ENCODE measurements at regions not wholly inside any gene's neighbourhood (a gene's known extent, or its start where the extent isn't known, plus 50 kb on each side); places are given as distances from the start of the nearest gene placed in this dataset.

DNA sequence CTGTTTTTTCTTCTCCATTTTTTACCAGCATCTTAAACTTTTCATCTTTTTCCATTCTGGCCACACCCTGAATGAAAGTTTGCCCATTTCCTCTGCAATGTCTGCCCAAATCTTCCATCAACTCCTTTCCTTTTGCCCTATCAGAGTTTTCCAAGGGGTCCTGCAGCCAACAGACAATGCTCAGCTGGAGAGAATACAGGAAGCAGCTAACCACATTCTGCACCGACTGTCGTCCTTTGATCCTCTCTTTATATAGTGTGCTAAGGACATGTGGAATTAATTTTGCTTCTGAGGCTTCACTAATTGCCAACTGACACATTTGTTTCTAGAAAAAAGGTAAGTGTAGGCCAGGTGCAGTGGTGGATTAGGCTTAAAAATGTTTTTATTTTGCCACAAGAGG, 50.5 kb upstream of the DLX2 start:
- DNase-seq (ENCODE audit: low read depth, low spot score): no peak

- DNase-seq (ENCODE audit: low read depth, low spot score): no peak
Measured at GRCh38 chr2:172153757-172154156, 51.1 kb upstream of the DLX2 start.

DNA sequence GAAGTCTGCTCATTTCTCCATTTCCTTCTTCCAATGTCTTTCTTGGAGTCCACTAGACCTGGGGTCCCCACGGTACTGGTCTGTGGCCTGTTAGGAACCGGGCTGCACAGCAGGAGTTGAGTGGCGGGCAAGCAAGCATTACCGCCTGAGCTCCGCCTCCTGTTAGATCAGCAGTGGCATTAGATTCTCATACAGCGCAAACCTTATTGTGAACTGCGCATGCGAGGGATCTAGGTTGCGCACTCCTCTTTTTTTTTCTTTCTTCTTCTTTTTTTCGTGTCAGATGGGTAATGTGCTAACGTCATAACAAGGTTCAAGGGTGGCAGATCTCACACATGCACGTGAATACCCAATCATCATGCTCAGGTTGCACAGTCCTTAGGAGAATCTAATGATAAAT, 53.1 kb upstream of the DLX2 start:
- DNase-seq (ENCODE audit: low read depth, low spot score): no peak

GRCh38 chr2:172160839-172161238, 58.1 kb upstream of the DLX2 start:
- no peak for DNase-seq (ENCODE audit: low read depth, low spot score)

GRCh38 chr2:172162225-172162733, 59.6 kb upstream of the DLX2 start:
- no peak for DNase-seq (ENCODE audit: low read depth, low spot score)

DNA sequence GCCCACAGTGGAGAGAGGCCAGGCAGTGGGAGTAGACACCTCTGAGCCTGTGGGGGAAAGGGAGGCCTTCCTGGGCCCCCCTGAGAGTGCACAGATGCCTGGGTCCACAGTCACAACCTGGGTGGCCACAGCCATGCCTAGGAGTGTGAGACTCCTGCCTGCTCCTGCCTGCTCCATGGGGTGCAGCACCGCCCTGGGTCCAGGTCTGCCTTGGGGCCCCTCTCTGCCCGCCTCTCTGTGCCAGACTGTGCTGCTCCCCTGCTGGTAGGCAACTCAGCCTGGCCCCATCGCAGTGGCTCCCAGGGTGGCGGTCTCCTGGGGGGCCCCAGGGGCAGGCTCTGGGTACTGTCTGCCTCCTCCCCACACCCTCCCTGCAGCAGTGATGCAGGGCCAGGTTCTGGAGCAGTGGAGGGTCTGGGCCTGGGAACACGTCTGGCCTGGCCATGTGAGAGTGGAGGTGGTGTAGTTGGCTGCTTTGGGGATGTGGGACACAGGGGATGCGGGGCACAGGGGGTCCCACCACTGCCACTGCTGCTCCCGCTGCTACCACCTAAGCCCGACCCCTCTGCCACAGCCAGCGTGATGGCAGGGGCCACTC, 60.1 kb upstream of the DLX2 start:
- no peak for DNase-seq (ENCODE audit: low read depth, low spot score)

DNA sequence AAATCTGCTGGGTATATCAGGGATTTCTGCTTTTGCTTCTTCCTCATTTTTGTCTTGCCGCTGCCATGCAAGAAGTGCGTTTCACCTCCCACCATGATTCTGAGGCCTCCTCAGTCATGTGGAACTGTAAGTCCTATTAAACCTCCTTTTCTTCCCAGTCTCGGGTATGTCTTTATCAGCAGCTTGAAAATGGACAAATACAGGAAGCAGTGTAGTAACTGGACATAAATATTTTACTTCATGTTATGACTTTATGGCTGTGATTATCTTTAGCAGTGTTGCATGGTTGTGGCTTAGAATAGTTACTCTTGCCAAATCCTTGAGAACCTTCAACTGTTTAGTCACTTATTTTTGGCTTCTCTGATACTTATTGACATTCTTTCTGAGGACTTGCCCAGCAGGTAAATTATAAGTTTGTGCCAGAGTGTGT, 66.2 kb upstream of the DLX2 start:
- DNase-seq (ENCODE audit: low read depth, low spot score): no peak

DNA sequence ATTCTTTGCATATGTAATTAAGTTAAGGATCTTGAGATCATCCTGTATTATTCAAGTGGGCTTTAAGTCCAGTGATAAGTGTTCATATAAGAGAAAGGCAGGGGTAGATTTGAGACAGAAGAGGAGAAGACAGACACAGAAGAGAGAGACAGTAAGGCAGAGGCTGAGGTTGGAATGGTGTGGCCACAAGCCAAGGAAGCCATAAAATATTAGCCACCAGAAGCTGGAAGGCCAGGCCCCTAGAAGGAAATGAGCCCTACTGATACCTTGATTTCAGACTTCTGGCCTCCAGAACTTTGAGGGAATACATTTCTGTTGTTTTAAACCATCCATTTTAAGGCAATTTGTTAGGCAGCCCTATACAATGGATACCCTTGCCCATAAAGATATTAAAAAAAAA, 66.9 kb upstream of the DLX2 start:
- no peak for DNase-seq (ENCODE audit: low read depth, low spot score)

GRCh38 chr2:172172513-172173173, 69.9 kb upstream of the DLX2 start:
- DNase-seq (ENCODE audit: low read depth, low spot score): peak; percentile 40

GRCh38 chr2:172173174-172173706, 70.5 kb upstream of the DLX2 start:
- DNase-seq (ENCODE audit: low read depth, low spot score): no peak

- no peak for DNase-seq (ENCODE audit: low read depth, low spot score)
Measured at GRCh38 chr2:172177581-172177980, 74.9 kb upstream of the DLX2 start.

- no peak for DNase-seq (ENCODE audit: low read depth, low spot score)
Measured at GRCh38 chr2:172177996-172178395, 75.3 kb upstream of the DLX2 start.

GRCh38 chr2:172179045-172179701, 76.5 kb upstream of the DLX2 start:
- DNase-seq (ENCODE audit: low read depth, low spot score): no peak

DNA sequence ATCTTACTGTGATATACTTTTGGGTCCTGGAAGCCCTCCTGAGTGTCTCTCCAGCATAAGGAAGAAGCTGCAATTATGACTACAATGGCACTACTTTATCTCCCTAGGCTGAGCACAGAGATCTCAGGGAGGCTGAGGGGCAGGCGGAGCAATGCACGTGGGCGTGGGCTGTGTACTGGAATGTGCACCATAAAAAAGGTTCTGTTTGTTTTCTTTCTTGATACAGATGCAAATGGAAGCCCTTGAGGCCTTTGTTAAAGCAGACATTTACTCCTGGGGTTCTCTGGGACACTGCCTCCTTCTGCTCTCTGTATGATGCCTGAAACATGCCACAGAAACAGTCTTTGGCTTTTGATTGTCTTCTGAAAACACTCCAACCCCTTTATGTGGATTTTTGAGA, 79.1 kb upstream of the DLX2 start:
- DNase-seq (ENCODE audit: low read depth, low spot score): peak; percentile 74

- no peak for DNase-seq (ENCODE audit: low read depth, low spot score)
Measured at GRCh38 chr2:172182624-172183023, 79.9 kb upstream of the DLX2 start.

- DNase-seq (ENCODE audit: low read depth, low spot score): no peak
Measured at GRCh38 chr2:172193331-172194089, 90.8 kb upstream of the DLX2 start.

- no peak for DNase-seq (ENCODE audit: low read depth, low spot score)
Measured at GRCh38 chr2:172195836-172196376, 93.2 kb upstream of the DLX2 start.

- DNase-seq (ENCODE audit: low read depth, low spot score): no peak
Measured at GRCh38 chr2:172196768-172197431, 94.2 kb upstream of the DLX2 start.

GRCh38 chr2:172198361-172198760, 95.7 kb upstream of the DLX2 start:
- no peak for DNase-seq (ENCODE audit: low read depth, low spot score)

- no peak for DNase-seq (ENCODE audit: low read depth, low spot score)
Measured at GRCh38 chr2:172198908-172199307, 96.2 kb upstream of the DLX2 start.

GRCh38 chr2:172200495-172201085, 97.9 kb upstream of the DLX2 start:
- DNase-seq (ENCODE audit: low read depth, low spot score): no peak
